Superior temporal gyrus (tissue), 1 donor: ENCODE measurements at regions not wholly inside any gene's neighbourhood (a gene's known extent, or its start where the extent isn't known, plus 50 kb on each side); places are given as distances from the start of the nearest gene placed in this dataset.
A peak's percentile ranks its signal among the peaks of the same experiment; 100 is the strongest.

Source experiments
- DNase-seq: peaks from one replicate; pipeline ENCODE4 v3.0.0-alpha.2; 2016; ENCODE audit errors: extremely low spot score

- DNase-seq, result no peak
Observed at GRCh38 chr3:84439476-84439875, 519.3 kb upstream of the CADM2 start.

- DNase-seq, result no peak
Observed at GRCh38 chr3:84440291-84440690, 518.5 kb upstream of the CADM2 start.

- no peak for DNase-seq
Observed at GRCh38 chr3:84442533-84442932, 516.3 kb upstream of the CADM2 start.

GRCh38 chr3:84444726-84445521 is 513.9 kb upstream of the CADM2 start:
- no peak for DNase-seq

- no peak for DNase-seq
Observed at GRCh38 chr3:84487296-84487695, 471.5 kb upstream of the CADM2 start.

- DNase-seq, result no peak
Observed at GRCh38 chr3:84504761-84505160, 454.0 kb upstream of the CADM2 start.

- DNase-seq, result no peak
Observed at GRCh38 chr3:84510007-84510406, 448.8 kb upstream of the CADM2 start.

- no peak for DNase-seq
Observed at GRCh38 chr3:84522893-84523292, 435.9 kb upstream of the CADM2 start.

- no peak for DNase-seq
Observed at GRCh38 chr3:84536916-84537315, 421.9 kb upstream of the CADM2 start.

GRCh38 chr3:84538597-84538996 is 420.2 kb upstream of the CADM2 start:
- no peak for DNase-seq

- no peak for DNase-seq
Observed at GRCh38 chr3:84547207-84547606, 411.6 kb upstream of the CADM2 start.

GRCh38 chr3:84547971-84548970 is 410.5 kb upstream of the CADM2 start:
- DNase-seq, result peak; percentile 69

- no peak for DNase-seq
Observed at GRCh38 chr3:84555629-84556028, 403.2 kb upstream of the CADM2 start.

- no peak for DNase-seq
Observed at GRCh38 chr3:84566256-84566655, 392.5 kb upstream of the CADM2 start.

GRCh38 chr3:84567796-84568195 is 391.0 kb upstream of the CADM2 start:
- no peak for DNase-seq

- DNase-seq, result no peak
Observed at GRCh38 chr3:84573962-84574361, 384.8 kb upstream of the CADM2 start.

GRCh38 chr3:84586427-84586826 is 372.4 kb upstream of the CADM2 start:
- DNase-seq, result no peak

GRCh38 chr3:84600703-84601225 is 358.0 kb upstream of the CADM2 start:
- no peak for DNase-seq

- peak; percentile 23 for DNase-seq
Observed at GRCh38 chr3:84601303-84601702, 357.5 kb upstream of the CADM2 start.

GRCh38 chr3:84621823-84622222 is 337.0 kb upstream of the CADM2 start:
- DNase-seq, result no peak

- no peak for DNase-seq
Observed at GRCh38 chr3:84634668-84635067, 324.1 kb upstream of the CADM2 start.

GRCh38 chr3:84637272-84637671 is 321.5 kb upstream of the CADM2 start:
- no peak for DNase-seq
